CD4-positive, alpha-beta T cell (primary cell): ENCODE measurements at regions not wholly inside any gene's neighbourhood (a gene's known extent, or its start where the extent isn't known, plus 50 kb on each side); places are given as distances from the start of the nearest gene placed in this dataset.

ENCODE experiments used
- ATAC-seq: fragments of 200-7000 bp; cut with Tn5 transposase; one replicate; pipeline ENCODE4 v1.10.0; 2022; ENCODE audit warnings: mild to moderate bottlenecking; ENCODE audit not compliant: poor library complexity
- CTCF ChIA-PET: fragments of 350-600 bp; sonication (Branson Sonifier 250); formaldehyde crosslinking; loops from one replicate; lab custom pipeline; 2021; ENCODE audit warnings: antibody characterized with exemption, inconsistent platforms; lab: Charles Lee
- POLR2A ChIA-PET: fragments of 350-600 bp; sonication (Branson Sonifier 250); formaldehyde crosslinking; loops from one replicate; lab custom pipeline; 2021; ENCODE audit warnings: antibody characterized with exemption, inconsistent platforms; lab: Charles Lee
- DNase-seq, 14 experiments: peaks; one replicate each; pipeline ENCODE4 v3.0.0-alpha.2; 2013 to 2020; ENCODE audit warnings: mixed read lengths in 2 of 14
- H3K27ac ChIP-seq, 2 donors: one replicate each; pipeline versions ENCODE4 v1.5.1 to v1.7.0; 2013; ENCODE audit warnings: low read length in 2 of 2, low read depth in 1 of 2, mild to moderate bottlenecking in 1 of 2
- H3K27me3 ChIP-seq, 2 experiments: 1 replicate in 1 of 2; 2 replicates in 1 of 2; pipeline versions ENCODE4 v1.6.1 to v1.7.0; 2013; ENCODE audit warnings: low read length in 2 of 2, control low read depth in 1 of 2, mild to moderate bottlenecking in 1 of 2, moderate library complexity in 1 of 2; ENCODE audit not compliant: insufficient read depth in 2 of 2, control insufficient read depth in 1 of 2
- H3K36me3 ChIP-seq: one replicate; pipeline ENCODE4 v1.6.1; 2013; ENCODE audit warnings: low read length, control low read depth; ENCODE audit not compliant: insufficient read depth
- H3K4me1 ChIP-seq: one replicate; pipeline ENCODE4 v1.6.1; 2013; ENCODE audit warnings: low read length, control low read depth; ENCODE audit not compliant: insufficient read depth
- H3K4me3 ChIP-seq: one replicate; pipeline ENCODE4 v1.5.1; 2013; ENCODE audit warnings: mild to moderate bottlenecking, low read length, moderate library complexity
- H3K9me3 ChIP-seq, 2 experiments: 1 replicate in 1 of 2; 2 replicates in 1 of 2; pipeline versions ENCODE4 v1.6.1 to v1.7.0; 2013; ENCODE audit warnings: low read length in 2 of 2, mild to moderate bottlenecking in 2 of 2, control low read depth in 1 of 2, moderate library complexity in 1 of 2; ENCODE audit not compliant: control insufficient read depth in 1 of 2, insufficient read depth in 1 of 2
- H3K27ac Mint-ChIP-seq: one replicate; pipeline ENCODE4 v1.8.0; 2020; ENCODE audit warnings: mixed read lengths
- H3K27me3 Mint-ChIP-seq: one replicate; pipeline ENCODE4 v1.8.0; 2021; ENCODE audit warnings: mixed read lengths
- H3K36me3 Mint-ChIP-seq: one replicate; pipeline ENCODE4 v1.8.0; 2021; ENCODE audit warnings: low read depth, mixed read lengths
- H3K4me1 Mint-ChIP-seq: one replicate; pipeline ENCODE4 v1.8.0; 2021; ENCODE audit warnings: low read depth, mixed read lengths
- H3K4me3 Mint-ChIP-seq: one replicate; pipeline ENCODE4 v1.8.0; 2020; ENCODE audit warnings: mild to moderate bottlenecking, mixed read lengths
- H3K9me3 Mint-ChIP-seq: one replicate; pipeline ENCODE4 v1.8.0; 2020; ENCODE audit warnings: mixed read lengths
- intact Hi-C, 2 experiments: fragments of 100-400 bp; cut with DNase I in 1 of 2; cut with micrococcal nuclease in 1 of 2; formaldehyde crosslinking; loops; one replicate each; pipeline versions ENCODE4 v1.15.1 to v1.9.0; 2023 to 2025; cut with DNase I, micrococcal nuclease
- TF ChIP-seq, protein P1 (sequence below): fragments of 200-600 bp; IDR thresholded peaks from one replicate; pipeline ENCODE4 v1.8.0; 2022; ENCODE audit warnings: antibody characterized with exemption, mild to moderate bottlenecking

DNA sequence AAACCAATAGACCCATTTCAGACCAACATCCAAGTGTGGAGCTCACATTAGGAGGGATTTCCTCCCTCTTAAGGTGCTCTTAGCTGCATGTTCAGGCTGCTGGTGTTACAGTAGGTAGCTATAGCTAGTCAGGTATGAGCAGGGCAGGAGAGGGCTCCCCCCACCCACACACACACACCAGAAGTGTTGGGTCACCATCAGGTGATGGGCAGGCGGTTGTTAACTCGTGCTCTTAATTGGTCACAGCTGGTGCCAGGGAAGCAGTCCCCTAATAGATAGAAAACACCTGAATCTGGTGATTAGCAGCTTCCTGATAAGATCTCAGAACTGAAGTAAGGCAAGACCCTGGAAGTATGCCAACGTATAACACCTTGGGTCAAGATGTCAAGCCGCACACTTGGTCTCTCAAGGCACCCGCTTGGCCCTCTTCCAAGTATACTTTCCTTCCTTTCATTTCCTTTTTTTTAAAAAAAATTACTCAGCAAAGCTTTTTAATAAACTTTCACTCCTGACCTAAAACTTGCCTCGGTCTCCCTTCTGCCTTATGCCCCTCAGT lies 532.4 kb downstream of the DNAH5 start:
- Histone ChIP-seq H3K27me3 (no peaks in the 10 kb centered on the region), H3K4me1 (no peaks in the 10 kb centered on the region), H3K9me3 (peaks cover 0 to 12% of the 10 kb centered on the region in 2 experiments), H3K36me3 (no peaks in the 10 kb centered on the region), H3K4me3 (no peak overlapping the region), H3K27ac (no peak overlapping the region)
- Mint-ChIP-seq H3K27ac (no peak overlapping the region), H3K36me3 (no peaks in the 10 kb centered on the region), H3K4me3 (no peak overlapping the region), H3K4me1 (no peaks in the 10 kb centered on the region), H3K27me3 (no peaks in the 10 kb centered on the region), H3K9me3 (peaks cover 15% of the 10 kb centered on the region)
- ATAC-seq (no peak), DNase-seq (no peak)
- POLR2A ChIA-PET, result no interaction called here
- CTCF ChIA-PET, result no interaction called here
- TF ChIP-seq, protein P1, sequence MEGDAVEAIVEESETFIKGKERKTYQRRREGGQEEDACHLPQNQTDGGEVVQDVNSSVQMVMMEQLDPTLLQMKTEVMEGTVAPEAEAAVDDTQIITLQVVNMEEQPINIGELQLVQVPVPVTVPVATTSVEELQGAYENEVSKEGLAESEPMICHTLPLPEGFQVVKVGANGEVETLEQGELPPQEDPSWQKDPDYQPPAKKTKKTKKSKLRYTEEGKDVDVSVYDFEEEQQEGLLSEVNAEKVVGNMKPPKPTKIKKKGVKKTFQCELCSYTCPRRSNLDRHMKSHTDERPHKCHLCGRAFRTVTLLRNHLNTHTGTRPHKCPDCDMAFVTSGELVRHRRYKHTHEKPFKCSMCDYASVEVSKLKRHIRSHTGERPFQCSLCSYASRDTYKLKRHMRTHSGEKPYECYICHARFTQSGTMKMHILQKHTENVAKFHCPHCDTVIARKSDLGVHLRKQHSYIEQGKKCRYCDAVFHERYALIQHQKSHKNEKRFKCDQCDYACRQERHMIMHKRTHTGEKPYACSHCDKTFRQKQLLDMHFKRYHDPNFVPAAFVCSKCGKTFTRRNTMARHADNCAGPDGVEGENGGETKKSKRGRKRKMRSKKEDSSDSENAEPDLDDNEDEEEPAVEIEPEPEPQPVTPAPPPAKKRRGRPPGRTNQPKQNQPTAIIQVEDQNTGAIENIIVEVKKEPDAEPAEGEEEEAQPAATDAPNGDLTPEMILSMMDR, result no peak
- intact Hi-C loops, result no loop called here

DNA sequence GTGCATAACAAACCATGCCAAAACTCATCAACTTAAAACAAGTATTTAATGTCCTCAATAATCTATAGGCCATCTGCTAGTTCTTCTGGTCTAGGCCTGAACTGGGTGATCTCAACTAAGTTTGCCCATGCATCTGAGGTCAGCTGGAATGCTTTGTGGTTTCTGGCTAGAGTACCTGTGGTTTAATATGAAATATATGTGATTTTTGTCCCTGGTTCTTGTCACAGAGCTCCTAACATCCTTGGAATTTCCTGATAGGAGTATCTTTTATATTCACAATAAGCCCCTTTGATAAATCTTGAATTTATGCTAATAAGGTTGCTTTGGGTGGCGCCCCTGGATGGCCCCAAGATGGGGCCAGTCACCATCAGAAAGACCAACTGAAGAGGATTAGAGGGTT lies 535.9 kb downstream of the DNAH5 start:
- H3K27ac ChIP-seq, result no peak overlapping the region
- Mint-ChIP-seq H3K4me1 (no peaks in the 10 kb centered on the region), H3K36me3 (no peaks in the 10 kb centered on the region), H3K27me3 (no peaks in the 10 kb centered on the region), H3K4me3 (no peak overlapping the region), H3K9me3 (peaks cover 14% of the 10 kb centered on the region), H3K27ac (no peak overlapping the region)
- CTCF ChIA-PET, result no interaction called here
- ATAC-seq (no peak), DNase-seq (no peak)
- no peaks in the 10 kb centered on the region for H3K36me3 ChIP-seq
- H3K9me3 ChIP-seq, result peaks cover 0 to 12% of the 10 kb centered on the region in 2 experiments
- intact Hi-C loops, result no loop called here
- POLR2A ChIA-PET, result no interaction called here
- H3K4me1 ChIP-seq, result no peaks in the 10 kb centered on the region
- no peaks in the 10 kb centered on the region for H3K27me3 ChIP-seq
- TF ChIP-seq, protein P1, result no peak
- no peak overlapping the region for H3K4me3 ChIP-seq

DNA sequence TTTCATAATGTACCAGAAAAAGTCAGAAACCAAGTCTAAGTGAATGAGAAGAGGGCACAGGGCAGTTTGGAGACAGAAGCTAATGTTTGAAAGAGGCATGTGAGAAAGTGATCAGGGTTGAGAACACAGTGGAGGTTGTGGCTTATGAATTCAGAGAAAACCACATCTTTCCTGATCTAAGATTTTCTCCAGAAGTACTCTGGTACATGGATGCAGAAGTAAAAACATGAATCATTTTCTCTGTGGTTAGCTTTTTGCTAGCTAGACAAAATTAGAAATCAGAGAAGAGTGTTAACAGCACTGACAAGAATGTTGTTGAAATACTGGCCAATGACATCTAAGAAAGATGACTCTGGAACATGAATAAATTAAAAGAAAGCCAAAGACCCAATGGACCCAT lies 541.1 kb downstream of the DNAH5 start:
- Histone ChIP-seq H3K27ac (no peak overlapping the region), H3K4me1 (no peaks in the 10 kb centered on the region), H3K9me3 (no peaks in the 10 kb centered on the region), H3K27me3 (no peaks in the 10 kb centered on the region), H3K4me3 (no peak overlapping the region), H3K36me3 (no peaks in the 10 kb centered on the region)
- Mint-ChIP-seq H3K36me3 (no peaks in the 10 kb centered on the region), H3K27me3 (no peaks in the 10 kb centered on the region), H3K9me3 (peaks cover 17% of the 10 kb centered on the region), H3K4me1 (no peaks in the 10 kb centered on the region), H3K4me3 (no peak overlapping the region), H3K27ac (no peak overlapping the region)
- no peak for ATAC-seq
- intact Hi-C loops, result no loop called here
- DNase-seq, result no peak
- ChIA-PET POLR2A (no interaction called here), CTCF (no interaction called here)
- TF ChIP-seq, protein P1, result no peak
